GM12878 (cell line): ENCODE measurements at regions not wholly inside any gene's neighbourhood (a gene's known extent, or its start where the extent isn't known, plus 50 kb on each side); places are given as distances from the start of the nearest gene placed in this dataset.

ENCODE experiments used
- ATAC-seq: fragments of 200-7000 bp; cut with Tn5 transposase; 3 replicates; pipeline ENCODE4 v1.9.1; 2020; ENCODE audit warnings: mild to moderate bottlenecking, moderate library complexity
- BruUV-seq: library from RNA; stranded (reverse); fragments of 400-500 nt; replicated peaks from 2 replicates; lab custom pipeline; 2021; lab: Mats Ljungman, UMichigan
- CTCF ChIA-PET: fragments of 300-600 bp; sonication (Branson Sonifier 250); formaldehyde crosslinking; extraction: SDS; loops from one replicate; lab custom pipeline; 2021; ENCODE audit warnings: inconsistent platforms; lab: Yijun Ruan, JAX
- POLR2A ChIA-PET: fragments of 350-600 bp; formaldehyde crosslinking; extraction: SDS; loops from one replicate; lab custom pipeline; 2021; ENCODE audit warnings: inconsistent platforms; lab: Charles Lee
- RAD21 ChIA-PET: fragments of 300-600 bp; sonication (Branson Sonifier 250); formaldehyde crosslinking; loops from one replicate; lab custom pipeline; 2023; ENCODE audit warnings: antibody characterized with exemption; ENCODE audit not compliant: unreplicated experiment; lab: Charles Lee
- SMC1A ChIA-PET: fragments of 300-600 bp; sonication (Branson Sonifier 250); formaldehyde crosslinking; loops from one replicate; lab custom pipeline; 2023; ENCODE audit not compliant: unreplicated experiment, uncharacterized antibody; lab: Charles Lee
- DNase-seq: peaks from one replicate; pipeline ENCODE4 v3.0.0-alpha.2; 2011; ENCODE audit warnings: low read depth, low spot score
- FAIRE-seq: peaks from 3 replicates; lab custom pipeline; 2011; peaks lifted over from hg19 to GRCh38; lab: Jason Lieb, UNC
- H2AFZ ChIP-seq: 2 replicates; pipeline ENCODE4 v1.6.0; 2011; ENCODE audit warnings: low read depth, low read length, control low read depth; ENCODE audit not compliant: control insufficient read depth
- H3K27ac ChIP-seq: 2 replicates; pipeline ENCODE4 v1.5.1; 2011; ENCODE audit warnings: control low read depth; ENCODE audit not compliant: control insufficient read depth, insufficient read depth
- H3K27me3 ChIP-seq, 2 experiments: replicated peaks in 1 of 2; 2 replicates each; pipeline versions ENCODE4 v1.6.0 to v1.6.1; 2011; ENCODE audit warnings: low read length in 1 of 2; ENCODE audit not compliant: control insufficient read depth in 2 of 2, insufficient read depth in 2 of 2
- H3K36me3 ChIP-seq, 2 experiments: 2 replicates each; pipeline ENCODE4 v1.5.1; 2011; ENCODE audit warnings: low read length in 1 of 2; ENCODE audit not compliant: control insufficient read depth in 2 of 2, insufficient read depth in 2 of 2
- H3K4me1 ChIP-seq: 2 replicates; pipeline ENCODE4 v1.6.1; 2011; ENCODE audit warnings: mild to moderate bottlenecking, low read length, moderate library complexity, mixed read lengths; ENCODE audit not compliant: control insufficient read depth, insufficient read depth
- H3K4me2 ChIP-seq: 2 replicates; pipeline ENCODE4 v1.6.0; 2011; ENCODE audit warnings: control low read depth; ENCODE audit not compliant: control insufficient read depth, insufficient read depth
- H3K4me3 ChIP-seq: fragments of 200-600 bp; sonication (generic); 2 replicates; pipeline ENCODE4 v1.5.1; 2016
- H3K79me2 ChIP-seq: 2 replicates; pipeline ENCODE4 v1.6.0; 2011; ENCODE audit warnings: low read length; ENCODE audit not compliant: control insufficient read depth, insufficient read depth
- H3K9ac ChIP-seq: 2 replicates; pipeline ENCODE4 v1.8.0; 2011; ENCODE audit warnings: low read length, control low read depth, mixed read lengths; ENCODE audit not compliant: control insufficient read depth, insufficient read depth
- H3K9me3 ChIP-seq: replicated peaks from 3 replicates; pipeline ENCODE4 v1.5.1; 2011; ENCODE audit warnings: mild to moderate bottlenecking, low read length; ENCODE audit not compliant: control insufficient read depth, insufficient read depth
- H4K20me1 ChIP-seq: 2 replicates; pipeline ENCODE4 v1.6.0; 2011; ENCODE audit not compliant: control insufficient read depth, insufficient read depth
- MEF2B ChIP-seq: fragments of 450-650 bp; IDR thresholded peaks from 2 replicates; pipeline ENCODE4 v1.6.1; 2018; ENCODE audit warnings: mild to moderate bottlenecking, moderate library complexity; ENCODE audit not compliant: partially characterized antibody, poor library complexity, severe bottlenecking
- NFIC ChIP-seq: IDR thresholded peaks from 2 replicates; pipeline ENCODE4 v1.6.1; 2012; ENCODE audit warnings: low read depth, mild to moderate bottlenecking, inconsistent platforms, low read length, moderate library complexity
- PML ChIP-seq: IDR thresholded peaks from 2 replicates; pipeline ENCODE4 v1.6.1; 2012; ENCODE audit warnings: low read length, inconsistent platforms
- RAD21 ChIP-seq: IDR thresholded peaks from 2 replicates; pipeline ENCODE4 v1.6.1; 2011; ENCODE audit warnings: mild to moderate bottlenecking, low read depth, low read length, moderate library complexity; ENCODE audit not compliant: insufficient read depth
- SIN3A ChIP-seq: IDR thresholded peaks from 2 replicates; pipeline ENCODE4 v1.6.1; 2012; ENCODE audit warnings: low read depth, low read length, improper control_type of control experiment
- ZSCAN29 ChIP-seq: fragments of 450-650 bp; IDR thresholded peaks from 2 replicates; pipeline ENCODE4 v1.6.1; 2017; ENCODE audit warnings: mild to moderate bottlenecking, moderate library complexity
- in situ Hi-C: fragments of 300-500 bp; cut with MboI; formaldehyde crosslinking; loops from 9 replicates; pipeline ENCODE4 v1.14.3; 2018; ENCODE audit warnings: mixed read lengths
- intact Hi-C: fragments of 100-400 bp; cut with micrococcal nuclease; formaldehyde crosslinking; loops from one replicate; pipeline ENCODE4 v1.14.2; 2022; ENCODE audit not compliant: unreplicated experiment
- TF ChIP-seq, protein P1 (sequence below): IDR thresholded peaks from 2 replicates; pipeline ENCODE4 v1.6.1; 2011; ENCODE audit warnings: mild to moderate bottlenecking, low read depth, low read length, moderate library complexity; ENCODE audit not compliant: insufficient replicate concordance
- TF ChIP-seq, protein P2 (sequence below): fragments of 450-650 bp; IDR thresholded peaks from 2 replicates; pipeline ENCODE4 v1.6.1; 2018; ENCODE audit warnings: mild to moderate bottlenecking, low read depth, moderate library complexity; ENCODE audit not compliant: partially characterized antibody
- TF ChIP-seq, protein P3 (sequence below), 3 experiments: IDR thresholded peaks in 2 of 3; conservative IDR thresholded peaks in 1 of 3; 2 replicates each; pipeline ENCODE4 v1.5.1; 2011; ENCODE audit warnings: low read depth in 3 of 3, low read length in 3 of 3, mild to moderate bottlenecking in 3 of 3, control low read depth in 2 of 3, moderate library complexity in 2 of 3, inconsistent platforms in 1 of 3, mixed read lengths in 1 of 3; ENCODE audit not compliant: control insufficient read depth in 2 of 3, insufficient read depth in 1 of 3; ENCODE audit errors: extremely low read depth in 1 of 3
- TF ChIP-seq, protein P4 (sequence below): IDR thresholded peaks from 2 replicates; pipeline ENCODE4 v1.6.1; 2011; ENCODE audit warnings: low read depth, low read length, improper control_type of control experiment, borderline replicate concordance
- TF ChIP-seq, protein P5 (sequence below): IDR thresholded peaks from 2 replicates; pipeline ENCODE4 v1.6.1; 2012; ENCODE audit warnings: low read length, inconsistent platforms

DNA sequence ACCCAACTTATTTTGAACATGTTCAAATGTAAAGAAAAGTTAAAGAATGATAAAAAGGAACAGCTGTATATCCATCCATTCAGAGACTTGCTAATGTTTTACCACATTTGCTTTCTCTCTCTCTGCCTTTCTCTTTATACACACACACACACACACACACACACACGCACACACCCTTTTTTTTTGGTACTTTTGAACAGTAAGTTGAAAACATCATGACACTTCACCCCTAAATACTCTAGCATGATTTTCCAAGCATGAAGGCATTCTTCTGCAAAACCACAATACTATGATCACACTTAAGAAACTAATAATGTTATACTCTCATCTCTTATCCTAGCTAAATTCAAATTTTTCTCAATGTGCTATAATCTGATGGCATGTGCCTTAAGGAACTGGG is 192.3 kb downstream of the UTRN start (continued):
- TF ChIP-seq, protein P1, sequence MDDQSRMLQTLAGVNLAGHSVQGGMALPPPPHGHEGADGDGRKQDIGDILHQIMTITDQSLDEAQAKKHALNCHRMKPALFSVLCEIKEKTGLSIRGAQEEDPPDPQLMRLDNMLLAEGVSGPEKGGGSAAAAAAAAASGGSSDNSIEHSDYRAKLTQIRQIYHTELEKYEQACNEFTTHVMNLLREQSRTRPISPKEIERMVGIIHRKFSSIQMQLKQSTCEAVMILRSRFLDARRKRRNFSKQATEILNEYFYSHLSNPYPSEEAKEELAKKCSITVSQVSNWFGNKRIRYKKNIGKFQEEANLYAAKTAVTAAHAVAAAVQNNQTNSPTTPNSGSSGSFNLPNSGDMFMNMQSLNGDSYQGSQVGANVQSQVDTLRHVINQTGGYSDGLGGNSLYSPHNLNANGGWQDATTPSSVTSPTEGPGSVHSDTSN = no peak
- TF ChIP-seq ZSCAN29 = no peak
- no peak for TF ChIP-seq NFIC

DNA sequence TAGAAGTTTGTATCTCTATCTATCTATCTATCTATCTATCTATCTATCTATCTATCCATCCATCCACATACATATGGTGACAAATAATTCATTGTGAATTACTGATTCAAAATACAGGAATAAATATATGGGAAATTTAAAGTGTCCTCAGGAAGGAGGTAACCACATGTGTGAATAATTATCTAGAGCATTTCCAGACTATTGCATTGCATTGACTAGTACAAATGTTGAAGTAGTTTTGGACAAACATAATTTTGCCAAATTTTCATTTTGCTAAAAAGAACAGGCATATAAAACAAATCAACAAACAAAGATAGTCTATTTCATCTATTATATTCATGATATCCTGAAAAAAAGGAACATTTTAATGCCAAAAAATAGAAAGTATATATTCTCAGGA is 192.7 kb downstream of the UTRN start:
- H3K79me2 ChIP-seq = no peaks in the 10 kb centered on the region
- POLR2A ChIA-PET = no interaction called here
- H3K27me3 ChIP-seq = no peaks in the 10 kb centered on the region
- in situ Hi-C loops (no loop called here), intact Hi-C loops (no loop called here)
- H3K9ac ChIP-seq = no peak overlapping the region
- H3K36me3 ChIP-seq = peaks cover 0 to 23% of the 10 kb centered on the region in 2 experiments; a peak in 2 of 4 replicates
- RAD21 ChIA-PET = interaction anchor here (0.7 kb wide), 1 partner anchor 27 kb away, joined by 3 read pairs; no protein-coding TSS in a partner anchor
- H3K4me2 ChIP-seq = no peak overlapping the region
- H3K4me3 ChIP-seq = no peak overlapping the region
- CTCF ChIA-PET = interaction anchor here (0.8 to 1.9 kb wide), 4 partner anchors 9 to 375 kb away, joined by 3 to 4 read pairs (median 3); no protein-coding TSS in a partner anchor
- DNase-seq (no peak), ATAC-seq (no peak), FAIRE-seq (no peak)
- no peak overlapping the region for H2AFZ ChIP-seq
- no TSS peak for BruUV-seq
- no peak overlapping the region for H3K27ac ChIP-seq
- no peaks in the 10 kb centered on the region for H3K9me3 ChIP-seq
- H4K20me1 ChIP-seq = no peaks in the 10 kb centered on the region
- SMC1A ChIA-PET = interaction anchor here (1.3 kb wide), 1 partner anchor 9 kb away, joined by 4 read pairs; no protein-coding TSS in a partner anchor
- no peaks in the 10 kb centered on the region for H3K4me1 ChIP-seq
- TF ChIP-seq, protein P2, sequence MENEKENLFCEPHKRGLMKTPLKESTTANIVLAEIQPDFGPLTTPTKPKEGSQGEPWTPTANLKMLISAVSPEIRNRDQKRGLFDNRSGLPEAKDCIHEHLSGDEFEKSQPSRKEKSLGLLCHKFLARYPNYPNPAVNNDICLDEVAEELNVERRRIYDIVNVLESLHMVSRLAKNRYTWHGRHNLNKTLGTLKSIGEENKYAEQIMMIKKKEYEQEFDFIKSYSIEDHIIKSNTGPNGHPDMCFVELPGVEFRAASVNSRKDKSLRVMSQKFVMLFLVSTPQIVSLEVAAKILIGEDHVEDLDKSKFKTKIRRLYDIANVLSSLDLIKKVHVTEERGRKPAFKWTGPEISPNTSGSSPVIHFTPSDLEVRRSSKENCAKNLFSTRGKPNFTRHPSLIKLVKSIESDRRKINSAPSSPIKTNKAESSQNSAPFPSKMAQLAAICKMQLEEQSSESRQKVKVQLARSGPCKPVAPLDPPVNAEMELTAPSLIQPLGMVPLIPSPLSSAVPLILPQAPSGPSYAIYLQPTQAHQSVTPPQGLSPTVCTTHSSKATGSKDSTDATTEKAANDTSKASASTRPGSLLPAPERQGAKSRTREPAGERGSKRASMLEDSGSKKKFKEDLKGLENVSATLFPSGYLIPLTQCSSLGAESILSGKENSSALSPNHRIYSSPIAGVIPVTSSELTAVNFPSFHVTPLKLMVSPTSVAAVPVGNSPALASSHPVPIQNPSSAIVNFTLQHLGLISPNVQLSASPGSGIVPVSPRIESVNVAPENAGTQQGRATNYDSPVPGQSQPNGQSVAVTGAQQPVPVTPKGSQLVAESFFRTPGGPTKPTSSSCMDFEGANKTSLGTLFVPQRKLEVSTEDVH = no peak
- TF ChIP-seq RAD21 = no peak
- TF ChIP-seq MEF2B = no peak
- TF ChIP-seq, protein P3, sequence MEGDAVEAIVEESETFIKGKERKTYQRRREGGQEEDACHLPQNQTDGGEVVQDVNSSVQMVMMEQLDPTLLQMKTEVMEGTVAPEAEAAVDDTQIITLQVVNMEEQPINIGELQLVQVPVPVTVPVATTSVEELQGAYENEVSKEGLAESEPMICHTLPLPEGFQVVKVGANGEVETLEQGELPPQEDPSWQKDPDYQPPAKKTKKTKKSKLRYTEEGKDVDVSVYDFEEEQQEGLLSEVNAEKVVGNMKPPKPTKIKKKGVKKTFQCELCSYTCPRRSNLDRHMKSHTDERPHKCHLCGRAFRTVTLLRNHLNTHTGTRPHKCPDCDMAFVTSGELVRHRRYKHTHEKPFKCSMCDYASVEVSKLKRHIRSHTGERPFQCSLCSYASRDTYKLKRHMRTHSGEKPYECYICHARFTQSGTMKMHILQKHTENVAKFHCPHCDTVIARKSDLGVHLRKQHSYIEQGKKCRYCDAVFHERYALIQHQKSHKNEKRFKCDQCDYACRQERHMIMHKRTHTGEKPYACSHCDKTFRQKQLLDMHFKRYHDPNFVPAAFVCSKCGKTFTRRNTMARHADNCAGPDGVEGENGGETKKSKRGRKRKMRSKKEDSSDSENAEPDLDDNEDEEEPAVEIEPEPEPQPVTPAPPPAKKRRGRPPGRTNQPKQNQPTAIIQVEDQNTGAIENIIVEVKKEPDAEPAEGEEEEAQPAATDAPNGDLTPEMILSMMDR (IDR thresholded peaks at IDR 0.05 in 2 of 3, conservative IDR thresholded peaks at IDR 0.05 in 1 of 3; ENCODE audit: control insufficient read depth in 2 of 3, extremely low read depth in 1 of 3, insufficient read depth in 1 of 3, low read depth in 3 of 3, low read length in 3 of 3) = no peak
- TF ChIP-seq, protein P4, sequence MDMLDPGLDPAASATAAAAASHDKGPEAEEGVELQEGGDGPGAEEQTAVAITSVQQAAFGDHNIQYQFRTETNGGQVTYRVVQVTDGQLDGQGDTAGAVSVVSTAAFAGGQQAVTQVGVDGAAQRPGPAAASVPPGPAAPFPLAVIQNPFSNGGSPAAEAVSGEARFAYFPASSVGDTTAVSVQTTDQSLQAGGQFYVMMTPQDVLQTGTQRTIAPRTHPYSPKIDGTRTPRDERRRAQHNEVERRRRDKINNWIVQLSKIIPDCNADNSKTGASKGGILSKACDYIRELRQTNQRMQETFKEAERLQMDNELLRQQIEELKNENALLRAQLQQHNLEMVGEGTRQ = no peak
- TF ChIP-seq, protein P5, sequence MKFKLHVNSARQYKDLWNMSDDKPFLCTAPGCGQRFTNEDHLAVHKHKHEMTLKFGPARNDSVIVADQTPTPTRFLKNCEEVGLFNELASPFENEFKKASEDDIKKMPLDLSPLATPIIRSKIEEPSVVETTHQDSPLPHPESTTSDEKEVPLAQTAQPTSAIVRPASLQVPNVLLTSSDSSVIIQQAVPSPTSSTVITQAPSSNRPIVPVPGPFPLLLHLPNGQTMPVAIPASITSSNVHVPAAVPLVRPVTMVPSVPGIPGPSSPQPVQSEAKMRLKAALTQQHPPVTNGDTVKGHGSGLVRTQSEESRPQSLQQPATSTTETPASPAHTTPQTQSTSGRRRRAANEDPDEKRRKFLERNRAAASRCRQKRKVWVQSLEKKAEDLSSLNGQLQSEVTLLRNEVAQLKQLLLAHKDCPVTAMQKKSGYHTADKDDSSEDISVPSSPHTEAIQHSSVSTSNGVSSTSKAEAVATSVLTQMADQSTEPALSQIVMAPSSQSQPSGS = no peak
- TF ChIP-seq SIN3A = no peak
- TF ChIP-seq PML = no peak
